GM12874 (cell line): ENCODE measurements at regions not wholly inside any gene's neighbourhood (a gene's known extent, or its start where the extent isn't known, plus 50 kb on each side); places are given as distances from the start of the nearest gene placed in this dataset.

ENCODE experiments used
- TF ChIP-seq, protein P1 (sequence below): IDR thresholded peaks from 2 replicates; pipeline ENCODE4 v1.5.1; 2011; ENCODE audit warnings: low read depth, mild to moderate bottlenecking, control low read depth, low read length, moderate library complexity; ENCODE audit not compliant: insufficient read depth

- TF ChIP-seq, protein P1, sequence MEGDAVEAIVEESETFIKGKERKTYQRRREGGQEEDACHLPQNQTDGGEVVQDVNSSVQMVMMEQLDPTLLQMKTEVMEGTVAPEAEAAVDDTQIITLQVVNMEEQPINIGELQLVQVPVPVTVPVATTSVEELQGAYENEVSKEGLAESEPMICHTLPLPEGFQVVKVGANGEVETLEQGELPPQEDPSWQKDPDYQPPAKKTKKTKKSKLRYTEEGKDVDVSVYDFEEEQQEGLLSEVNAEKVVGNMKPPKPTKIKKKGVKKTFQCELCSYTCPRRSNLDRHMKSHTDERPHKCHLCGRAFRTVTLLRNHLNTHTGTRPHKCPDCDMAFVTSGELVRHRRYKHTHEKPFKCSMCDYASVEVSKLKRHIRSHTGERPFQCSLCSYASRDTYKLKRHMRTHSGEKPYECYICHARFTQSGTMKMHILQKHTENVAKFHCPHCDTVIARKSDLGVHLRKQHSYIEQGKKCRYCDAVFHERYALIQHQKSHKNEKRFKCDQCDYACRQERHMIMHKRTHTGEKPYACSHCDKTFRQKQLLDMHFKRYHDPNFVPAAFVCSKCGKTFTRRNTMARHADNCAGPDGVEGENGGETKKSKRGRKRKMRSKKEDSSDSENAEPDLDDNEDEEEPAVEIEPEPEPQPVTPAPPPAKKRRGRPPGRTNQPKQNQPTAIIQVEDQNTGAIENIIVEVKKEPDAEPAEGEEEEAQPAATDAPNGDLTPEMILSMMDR: no peak
Observed at GRCh38 chr2:8138525-8138922, 543.3 kb upstream of the ID2 start.

DNA sequence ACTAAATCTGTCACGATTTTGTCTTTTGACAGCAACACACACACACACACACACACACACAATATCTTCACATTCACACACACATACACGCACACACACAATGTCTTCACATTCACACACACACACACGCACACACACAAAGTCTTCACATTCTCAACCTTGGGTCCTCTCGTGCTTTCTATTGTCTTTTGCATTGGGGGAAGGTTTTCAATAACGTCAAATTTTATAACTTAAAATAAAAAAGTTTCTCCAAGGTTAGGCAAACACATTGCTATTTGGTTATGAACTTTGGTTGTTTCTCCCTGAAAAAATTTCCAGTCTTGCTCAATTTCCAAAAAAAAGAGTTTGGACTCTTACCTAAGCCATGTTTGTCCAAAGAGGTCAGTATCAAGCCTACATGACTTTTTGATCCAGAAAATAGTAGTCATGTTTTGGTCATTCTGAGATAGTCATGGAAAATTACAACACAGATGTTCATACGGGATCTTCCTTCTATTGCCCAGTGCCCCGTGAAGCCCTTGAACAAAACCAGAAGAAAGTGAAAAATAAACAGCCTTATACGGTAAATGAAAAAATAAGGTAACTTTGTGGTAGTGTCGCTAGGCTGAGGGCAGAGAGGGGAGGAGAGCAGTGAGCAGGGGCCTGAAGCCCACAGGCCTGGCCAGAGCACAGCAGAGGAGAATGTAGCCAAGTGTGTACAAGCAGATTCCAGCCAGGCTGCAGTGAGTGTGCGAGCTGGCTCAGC, 542.8 kb upstream of the ID2 start:
- TF ChIP-seq, protein P1: no peak

DNA sequence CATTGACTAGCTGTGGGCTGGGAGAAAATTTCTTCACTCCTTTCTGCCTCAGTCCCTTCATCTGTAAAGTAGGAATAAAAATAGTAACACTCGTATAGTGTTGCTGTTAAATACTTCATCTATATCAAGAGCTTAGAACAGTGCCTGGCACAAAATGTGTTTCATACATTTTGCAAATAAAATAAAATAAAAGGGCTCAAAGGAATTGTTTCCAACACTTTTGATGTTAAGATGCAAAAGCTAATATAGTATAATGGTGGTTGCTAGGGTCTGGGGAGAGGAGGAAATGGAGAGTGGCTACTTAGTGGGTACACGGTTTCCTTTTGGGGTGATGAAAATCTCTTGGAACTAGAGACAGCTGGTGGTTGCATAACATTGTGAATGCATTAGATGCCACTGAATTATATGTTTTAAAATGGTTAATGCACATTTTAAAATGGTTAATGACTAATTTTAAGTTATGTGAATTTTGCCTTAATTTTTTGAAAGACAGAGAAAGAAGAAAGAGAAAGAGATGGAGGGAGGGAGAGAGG, 542.1 kb upstream of the ID2 start:
- TF ChIP-seq, protein P1: no peak

DNA sequence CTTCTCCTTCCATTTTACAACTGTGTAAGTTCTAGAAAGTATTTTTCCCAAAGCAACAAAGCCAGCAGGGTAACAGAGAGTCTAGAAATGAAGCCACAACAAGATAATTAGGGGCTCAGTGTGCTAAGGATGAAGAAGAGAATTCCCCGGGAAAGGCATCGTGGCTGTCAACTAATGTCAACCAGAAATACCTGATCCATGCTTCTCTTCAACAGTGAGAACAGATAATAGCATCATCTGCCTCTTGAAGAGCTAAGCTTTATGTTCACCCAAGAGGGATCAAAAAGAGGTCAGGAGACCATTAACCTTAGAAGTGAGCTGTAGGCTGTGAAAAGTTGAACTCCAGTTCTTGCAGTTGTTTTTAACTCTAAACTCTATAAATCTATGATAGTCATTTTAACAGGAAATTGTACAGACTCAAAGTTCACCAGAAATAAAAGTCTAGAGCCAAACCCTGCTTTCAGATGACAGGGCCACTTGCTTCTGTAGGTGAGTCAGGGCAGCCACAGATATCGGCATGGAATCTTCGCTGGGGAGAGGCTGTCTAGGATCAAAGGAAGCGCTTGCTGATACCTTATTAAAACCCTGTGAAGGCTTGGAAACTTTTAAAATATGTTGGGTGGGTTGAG, 540.7 kb upstream of the ID2 start:
- TF ChIP-seq, protein P1: no peak

DNA sequence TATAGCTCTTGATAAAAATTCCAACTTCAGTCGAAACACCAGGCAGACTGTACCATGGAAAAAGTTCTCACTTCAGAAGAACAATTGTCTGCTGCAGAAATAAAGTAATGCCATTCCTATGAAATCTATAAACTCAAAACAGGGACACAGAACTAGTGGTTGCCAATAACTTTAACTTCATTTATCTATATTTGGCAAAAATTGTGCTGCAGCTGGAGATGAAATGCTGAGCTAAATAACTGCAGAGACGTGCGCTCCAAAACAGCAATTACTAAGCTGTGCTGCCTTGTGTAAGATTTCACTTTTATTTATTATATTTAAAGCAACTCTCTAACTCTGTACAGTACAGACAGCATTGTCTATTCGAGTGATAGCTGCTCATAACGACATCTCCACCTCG, 540.1 kb upstream of the ID2 start:
- TF ChIP-seq, protein P1: no peak

- TF ChIP-seq, protein P1: no peak
Observed at GRCh38 chr2:8142461-8142860, 539.4 kb upstream of the ID2 start.

GRCh38 chr2:8144131-8144631, 537.7 kb upstream of the ID2 start:
- TF ChIP-seq, protein P1: no peak
